ENCODE measurements at regions not wholly inside any gene's neighbourhood (a gene's known extent, or its start where the extent isn't known, plus 50 kb on each side); places are given as distances from the start of the nearest gene placed in this dataset.

DNA sequence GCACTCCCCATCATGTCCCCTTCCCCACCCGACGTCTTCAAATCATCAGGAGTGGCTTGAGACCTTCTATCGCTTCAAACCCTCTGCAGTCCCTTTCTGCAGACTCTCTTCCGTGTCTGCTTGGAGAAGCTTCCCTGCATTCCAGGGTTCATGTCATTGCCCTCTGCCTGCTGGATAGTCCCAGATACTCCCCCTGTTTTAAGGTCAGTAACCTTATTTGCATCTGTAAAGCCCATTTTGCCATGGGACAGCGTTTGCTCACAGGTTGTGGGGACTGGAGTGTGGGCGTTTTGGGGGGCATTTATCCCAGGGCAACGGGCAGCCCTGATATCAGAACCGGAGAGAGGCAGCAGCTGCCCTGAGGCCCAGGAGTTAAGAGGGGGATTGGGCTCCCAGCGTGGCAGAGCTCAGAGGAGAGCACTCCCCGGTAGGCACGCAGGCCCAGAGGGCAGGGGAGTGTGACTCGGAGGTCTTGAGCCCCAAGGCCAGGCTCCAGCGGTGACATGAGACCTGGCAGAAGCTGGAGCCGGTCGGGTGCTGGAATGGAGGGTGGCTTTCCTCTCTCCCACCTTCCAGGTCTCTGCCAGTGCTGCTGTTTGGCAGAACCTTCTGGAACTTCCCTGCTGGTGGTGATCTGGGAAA, 73.8 kb downstream of the RTP5 start:
- DNase-seq, result no peak

DNA sequence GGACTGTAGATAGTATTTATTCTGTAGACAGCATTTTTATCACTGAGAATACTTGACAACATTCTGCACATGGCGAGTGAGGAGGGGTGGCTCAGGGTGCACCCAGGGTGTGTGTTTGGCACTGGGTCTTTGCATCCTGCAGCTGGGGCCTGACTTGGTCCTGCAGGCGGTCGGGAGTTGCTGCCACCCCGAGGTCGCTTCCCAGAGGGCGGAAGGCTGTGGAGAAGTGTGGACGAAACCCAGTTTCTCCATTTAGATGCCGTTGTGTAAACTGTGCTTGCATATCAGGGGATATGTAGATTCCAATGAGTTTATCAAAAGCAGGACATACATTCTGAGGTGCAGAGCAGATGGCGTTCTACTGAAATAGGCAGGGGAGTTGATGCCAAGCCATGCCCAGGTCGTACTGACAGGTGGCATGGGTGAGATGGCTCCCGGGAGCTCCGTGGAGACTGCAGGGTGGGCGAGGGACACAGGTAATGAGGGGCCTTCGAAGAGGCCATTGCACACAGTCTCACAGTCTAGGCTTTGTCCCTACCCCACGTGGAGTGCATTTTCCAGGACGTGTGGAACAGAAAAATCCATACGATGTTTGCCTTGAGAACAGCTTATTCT, 74.5 kb downstream of the RTP5 start:
- no peak for DNase-seq

DNA sequence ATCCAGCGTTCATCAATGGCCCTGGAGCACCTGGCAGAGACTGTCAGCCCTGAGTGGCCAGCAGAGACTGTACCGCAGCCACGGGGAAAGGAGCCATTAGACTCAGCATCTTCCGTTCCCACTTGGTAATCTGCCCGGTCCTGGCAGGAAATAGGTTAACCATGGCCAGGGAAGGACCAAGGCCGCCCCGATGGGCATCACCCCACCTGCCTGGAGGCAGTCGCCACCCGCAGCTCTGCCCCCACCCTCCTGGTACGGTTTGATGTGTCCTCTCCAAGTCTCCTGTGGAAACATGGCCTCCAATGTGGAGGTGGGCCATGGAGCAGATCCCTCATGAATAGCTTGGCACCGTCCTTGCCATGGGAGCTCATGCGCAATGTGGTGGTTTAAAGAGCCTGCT, 75.3 kb downstream of the RTP5 start:
- DNase-seq, result no peak

DNA sequence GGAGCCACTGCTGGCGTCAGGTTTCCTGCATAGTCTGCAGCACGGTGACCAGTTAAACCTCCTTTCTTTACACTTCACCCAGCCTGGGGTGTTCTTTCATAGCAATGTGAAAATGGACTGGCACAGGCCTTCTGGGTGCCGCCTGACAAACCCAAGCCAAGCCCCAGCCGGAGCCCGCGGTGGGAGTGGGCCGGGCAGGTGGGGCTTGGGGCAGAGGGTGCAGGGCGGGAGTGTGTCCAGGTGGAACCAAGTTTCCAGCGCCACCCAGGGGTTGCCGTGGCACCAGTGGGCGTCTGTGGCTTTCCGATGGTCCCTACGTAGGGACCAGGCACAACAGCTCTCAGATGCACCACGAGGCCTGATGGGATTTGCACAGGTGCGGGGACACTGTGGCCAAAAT, 75.8 kb downstream of the RTP5 start:
- no peak for DNase-seq

DNA sequence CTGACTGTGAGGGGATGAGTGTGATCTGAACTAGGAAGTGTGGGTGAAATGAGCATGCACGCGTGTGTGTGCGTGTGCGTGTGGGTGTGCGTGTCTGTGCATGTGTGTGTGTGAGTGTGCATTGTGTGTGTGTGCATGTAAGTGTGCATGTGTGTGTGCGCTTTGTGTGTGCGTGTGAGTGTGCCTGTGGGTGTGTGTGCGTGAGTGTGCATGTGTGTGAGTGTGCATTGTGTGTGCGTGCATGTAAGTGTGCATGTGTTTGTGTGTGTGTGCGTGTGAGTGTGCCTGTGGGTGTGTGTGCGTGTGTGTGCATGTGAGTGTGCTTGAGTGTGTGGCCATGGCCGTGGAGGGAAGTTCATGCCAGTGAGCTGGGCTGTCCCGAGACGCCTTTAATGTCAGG, 76.3 kb downstream of the RTP5 start:
- no peak for DNase-seq

- DNase-seq, result no peak
These were observed 76.9 kb downstream of the RTP5 start for GRCh38 chr2:241946306-241947003.

GRCh38 chr2:241947004-241947350, 77.4 kb downstream of the RTP5 start:
- DNase-seq, result no peak

DNA sequence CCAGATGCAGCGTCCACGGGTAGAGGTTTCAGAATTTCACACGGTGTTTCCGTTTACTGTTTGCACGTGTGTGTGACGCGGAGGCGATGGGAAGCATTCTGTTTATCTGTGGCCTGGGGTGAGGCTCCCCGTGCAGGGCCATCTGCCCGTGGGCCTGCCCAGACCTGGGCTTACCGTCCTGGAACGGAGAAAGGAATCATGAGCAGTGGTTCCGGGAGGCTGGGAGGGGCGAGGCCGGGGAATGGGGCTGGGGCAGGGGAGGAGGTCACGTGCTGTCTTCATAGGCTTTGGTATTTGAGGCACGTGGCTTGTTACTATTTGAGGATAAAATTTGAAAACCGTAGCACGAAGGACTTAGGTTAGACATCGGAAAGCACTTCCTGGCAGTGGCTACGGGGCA, 77.9 kb downstream of the RTP5 start:
- DNase-seq, result no peak

- DNase-seq, result no peak
These were observed 78.3 kb downstream of the RTP5 start for GRCh38 chr2:241947876-241948275.

DNA sequence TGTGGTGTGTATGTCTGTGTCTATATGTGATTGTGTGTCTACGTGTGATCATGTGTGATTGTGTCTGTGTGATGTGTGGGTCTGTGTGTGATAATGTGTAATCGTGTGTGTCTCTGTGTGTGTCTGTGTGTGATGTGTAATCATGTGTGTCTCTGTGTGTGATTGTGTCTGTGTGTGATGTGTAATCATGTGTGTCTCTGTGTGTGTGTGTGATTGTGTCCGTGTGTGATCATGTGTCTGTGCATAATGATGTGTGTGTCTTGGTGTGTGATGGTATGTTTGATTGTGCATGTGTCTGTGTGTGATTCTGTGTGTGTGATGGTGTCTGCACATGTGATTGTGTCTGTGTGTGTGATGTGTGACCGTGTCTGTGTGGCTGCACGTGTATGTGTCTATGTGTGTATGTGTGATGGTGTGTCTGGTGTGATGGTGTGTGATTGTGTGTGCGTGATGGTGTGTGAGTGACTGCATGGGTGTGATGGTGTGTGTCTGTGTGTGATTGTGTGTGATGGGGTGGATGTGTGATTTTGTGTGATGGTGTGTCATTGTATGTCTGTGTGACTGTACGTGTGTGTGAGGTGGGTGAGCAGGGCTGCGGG, 78.9 kb downstream of the RTP5 start:
- no peak for DNase-seq

DNA sequence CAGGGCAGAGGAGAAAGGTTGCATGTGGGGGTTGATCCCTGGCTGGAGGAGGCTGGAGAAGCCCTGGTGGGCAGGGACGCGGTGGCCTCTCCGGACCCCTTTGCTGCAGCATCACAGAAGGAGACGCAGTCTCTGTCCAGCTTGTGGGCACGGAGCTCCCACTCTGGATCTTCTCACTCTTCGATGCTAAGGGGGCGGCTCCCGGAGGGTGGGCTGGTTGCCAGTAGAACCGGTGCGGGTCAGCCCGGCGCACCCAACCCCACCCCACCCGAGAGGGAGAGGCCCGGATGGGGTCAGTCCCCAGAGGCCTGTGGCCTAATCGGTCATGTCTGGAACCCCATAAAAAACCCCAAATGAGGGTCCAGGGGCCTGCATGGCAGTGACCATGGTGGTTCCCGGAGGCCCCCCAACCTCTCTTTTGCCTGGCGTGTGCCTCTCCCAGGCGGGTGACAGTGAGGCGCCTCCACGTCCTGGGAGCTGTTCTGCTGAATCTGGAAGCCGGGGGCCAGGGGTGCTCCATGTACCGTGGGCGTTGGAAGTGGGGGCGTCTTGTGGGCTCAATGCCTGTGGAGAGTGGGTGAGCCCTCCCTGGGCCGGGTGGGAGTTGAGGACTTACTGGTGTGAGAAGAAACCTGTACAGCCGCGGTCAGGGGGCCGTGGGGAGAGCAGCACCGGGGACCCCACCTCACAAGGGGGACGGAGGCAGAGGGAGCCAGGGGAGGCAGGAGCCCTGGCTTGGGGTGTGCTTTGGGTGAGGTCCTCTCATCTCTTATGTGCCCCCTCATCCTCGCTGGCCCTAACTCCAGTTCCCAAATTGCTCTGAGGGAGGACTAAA, 79.6 kb downstream of the RTP5 start:
- DNase-seq, result no peak

- no peak for DNase-seq
These were observed 80.3 kb downstream of the RTP5 start for GRCh38 chr2:241949736-241950412.

GRCh38 chr2:241950413-241951315, 81.1 kb downstream of the RTP5 start:
- peak; percentile 64 for DNase-seq

DNA sequence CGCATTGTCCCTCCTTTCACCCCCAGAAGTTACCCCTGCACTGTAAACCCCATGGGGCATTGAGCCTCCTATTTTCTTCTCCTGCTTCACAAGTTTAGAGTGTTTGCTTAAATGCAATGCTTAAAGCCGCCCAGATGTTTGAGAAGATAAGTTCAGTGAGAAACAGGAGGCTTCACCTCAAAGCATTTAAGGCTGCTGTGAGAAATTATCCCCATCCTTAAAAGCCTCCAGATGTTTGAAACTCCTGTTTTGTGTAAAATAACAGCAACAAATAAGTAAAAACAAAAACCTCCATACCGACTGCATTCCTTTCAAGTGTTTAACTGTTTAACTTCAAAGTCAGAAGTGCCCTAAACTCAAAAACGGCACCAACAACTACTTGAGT, 81.8 kb downstream of the RTP5 start:
- no peak for DNase-seq

GRCh38 chr2:241951920-241952319, 82.4 kb downstream of the RTP5 start:
- DNase-seq, result no peak

DNA sequence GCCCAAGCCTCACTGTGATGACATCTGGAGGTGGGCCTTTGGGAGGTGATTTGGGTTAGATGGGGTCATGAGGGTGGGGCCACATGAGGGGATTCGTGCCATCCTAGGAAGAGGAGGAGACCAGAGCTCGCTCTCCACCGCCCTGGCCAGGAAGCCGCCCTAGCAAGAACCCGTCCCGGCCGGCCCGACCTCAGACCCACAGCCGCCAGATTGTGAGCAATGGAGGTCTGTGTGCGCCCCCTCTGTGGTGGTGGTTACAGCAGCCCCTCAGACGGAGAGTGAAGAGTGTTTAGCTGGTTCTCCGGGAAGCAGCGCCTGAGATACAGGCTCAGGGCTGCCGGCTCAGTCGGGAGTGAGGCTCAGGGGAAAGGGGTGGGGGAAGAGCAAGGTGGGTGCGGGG, 83.3 kb downstream of the RTP5 start:
- DNase-seq, result no peak

- no peak for DNase-seq
These were observed 83.9 kb downstream of the RTP5 start for GRCh38 chr2:241953324-241953928.

DNA sequence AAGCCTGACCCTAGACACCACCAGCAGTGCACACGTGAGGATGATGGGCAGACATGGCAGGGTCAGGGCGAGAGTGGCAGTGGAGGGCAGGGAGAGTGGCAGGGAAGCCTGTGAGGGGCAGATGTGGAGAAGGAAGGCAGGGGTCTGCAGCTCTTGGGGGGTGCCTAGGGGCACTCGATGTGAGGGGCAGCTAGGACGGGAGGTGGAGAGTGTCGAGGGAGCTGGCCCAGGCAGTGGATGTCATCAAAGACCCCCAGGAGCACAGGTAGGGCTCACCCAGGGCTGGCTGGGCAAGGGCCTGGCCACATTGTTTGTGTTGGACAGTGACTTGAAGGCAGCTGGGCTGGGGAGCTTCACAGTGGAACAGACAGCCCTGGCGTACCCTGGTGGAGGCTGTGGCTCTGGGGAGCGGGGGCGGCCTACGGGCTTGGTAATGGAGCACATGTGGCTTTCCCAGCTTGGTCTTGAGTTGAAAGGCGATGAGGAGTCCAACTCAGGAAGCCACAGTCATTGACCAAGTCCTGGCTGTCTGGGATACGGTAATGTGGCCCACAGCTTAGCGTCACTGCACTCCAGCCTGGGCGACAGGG, 87.1 kb downstream of the RTP5 start:
- DNase-seq, result no peak

DNA sequence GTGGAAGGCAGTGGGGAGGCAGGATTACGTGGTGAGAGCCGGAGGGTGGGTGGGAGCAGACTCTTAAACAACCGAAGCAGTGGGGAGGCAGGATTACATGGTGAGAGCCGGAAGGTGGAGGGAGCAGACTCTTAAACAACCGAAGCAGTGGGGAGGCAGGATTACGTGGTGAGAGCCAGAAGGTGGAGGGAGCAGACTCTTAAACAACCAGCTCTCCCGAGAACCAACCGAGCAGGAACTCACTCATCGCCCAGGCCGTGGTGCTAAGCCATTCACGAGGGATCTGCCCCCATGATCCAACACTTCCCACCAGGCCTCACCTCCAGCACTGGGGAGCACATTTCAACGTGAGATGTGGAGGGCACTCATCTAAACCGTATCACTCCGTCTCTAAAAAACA, 87.7 kb downstream of the RTP5 start:
- DNase-seq, result no peak

- DNase-seq, result no peak
These were observed 89.5 kb downstream of the RTP5 start for GRCh38 chr2:241958818-241959545.

Measured in RPMI8226 (cell line).